OCI-LY7 (cell line): ENCODE measurements at regions not wholly inside any gene's neighbourhood (a gene's known extent, or its start where the extent isn't known, plus 50 kb on each side); places are given as distances from the start of the nearest gene placed in this dataset.

Experiments
- BruUV-seq: library from RNA; stranded (reverse); fragments of 400-500 nt; replicated peaks from 2 replicates; lab custom pipeline; 2021; lab: Mats Ljungman, UMichigan
- CTCF ChIA-PET: fragments of 300-600 bp; sonication (Branson Sonifier 250); formaldehyde crosslinking; loops from one replicate; lab custom pipeline; 2022; ENCODE audit warnings: antibody characterized with exemption; ENCODE audit not compliant: unreplicated experiment; lab: Charles Lee
- POLR2A ChIA-PET: fragments of 300-600 bp; sonication (Branson Sonifier 250); formaldehyde crosslinking; loops from one replicate; lab custom pipeline; 2022; ENCODE audit warnings: antibody characterized with exemption; lab: Charles Lee
- DNase-seq: peaks from one replicate; pipeline ENCODE4 v3.0.0-alpha.2; 2015; ENCODE audit warnings: low spot score
- H2AFZ ChIP-seq: fragments of 200-600 bp; sonication (generic), shearing (Covaris generic); 2 replicates; pipeline ENCODE4 v1.6.1; 2014; ENCODE audit warnings: mild to moderate bottlenecking, antibody characterized with exemption, low read length, moderate library complexity
- H3K27ac ChIP-seq: fragments of 200-600 bp; sonication (generic); 2 replicates; pipeline ENCODE4 v1.5.1; 2014; ENCODE audit warnings: mixed run types, low read depth, mild to moderate bottlenecking, moderate library complexity, low read length, inconsistent platforms; ENCODE audit not compliant: poor library complexity, severe bottlenecking
- H3K36me3 ChIP-seq: fragments of 200-600 bp; sonication (generic); 2 replicates; pipeline ENCODE4 v1.6.1; 2014; ENCODE audit warnings: mild to moderate bottlenecking, antibody characterized with exemption, low read length, moderate library complexity, mixed read lengths; ENCODE audit not compliant: insufficient read depth
- H3K4me1 ChIP-seq: fragments of 200-600 bp; sonication (generic); 2 replicates; pipeline ENCODE4 v1.5.1; 2014; ENCODE audit warnings: mild to moderate bottlenecking, low read length; ENCODE audit not compliant: insufficient read depth, poor library complexity, severe bottlenecking
- H3K4me2 ChIP-seq: fragments of 200-600 bp; sonication (generic); 2 replicates; pipeline ENCODE4 v1.6.1; 2014; ENCODE audit warnings: mild to moderate bottlenecking, low read length
- H3K4me3 ChIP-seq: fragments of 200-600 bp; sonication (generic); 2 replicates; pipeline ENCODE4 v1.5.1; 2014; ENCODE audit warnings: mild to moderate bottlenecking, low read depth, low read length; ENCODE audit not compliant: poor library complexity, severe bottlenecking
- H3K79me2 ChIP-seq: fragments of 200-600 bp; sonication (generic); 2 replicates; pipeline ENCODE4 v1.6.1; 2016; ENCODE audit warnings: low read depth, mild to moderate bottlenecking, low read length, moderate library complexity, mixed read lengths; ENCODE audit not compliant: insufficient read depth
- H3K9me2 ChIP-seq: fragments of 200-600 bp; sonication (generic); 2 replicates; pipeline ENCODE4 v1.6.1; 2016; ENCODE audit warnings: mild to moderate bottlenecking, low read length, mixed read lengths; ENCODE audit not compliant: insufficient read depth
- H3K9me3 ChIP-seq: fragments of 200-600 bp; sonication (generic); 2 replicates; pipeline ENCODE4 v1.6.1; 2014; ENCODE audit warnings: mild to moderate bottlenecking, mixed run types, low read length, mixed read lengths
- H4K20me1 ChIP-seq: fragments of 200-600 bp; sonication (generic); 2 replicates; pipeline ENCODE4 v1.6.1; 2014; ENCODE audit warnings: mild to moderate bottlenecking, antibody characterized with exemption, low read length, moderate library complexity, mixed read lengths; ENCODE audit not compliant: insufficient read depth
- EZH2phosphoT487 ChIP-seq: fragments of 200-600 bp; sonication (generic); IDR thresholded peaks from 2 replicates; pipeline ENCODE4 v1.6.1; 2018; ENCODE audit warnings: low read depth, borderline replicate concordance, mild to moderate bottlenecking, mixed run types, antibody characterized with exemption, low read length, moderate library complexity, mixed read lengths
- intact Hi-C: fragments of 100-400 bp; cut with micrococcal nuclease; formaldehyde crosslinking; loops from one replicate; pipeline ENCODE4 v1.10.0; 2022; ENCODE audit not compliant: unreplicated experiment
- TF ChIP-seq, protein P1 (sequence below): fragments of 200-600 bp; sonication (generic); conservative IDR thresholded peaks from 2 replicates; pipeline ENCODE4 v1.5.1; 2014; ENCODE audit warnings: mild to moderate bottlenecking, antibody characterized with exemption, low read length, moderate library complexity, mixed read lengths

DNA sequence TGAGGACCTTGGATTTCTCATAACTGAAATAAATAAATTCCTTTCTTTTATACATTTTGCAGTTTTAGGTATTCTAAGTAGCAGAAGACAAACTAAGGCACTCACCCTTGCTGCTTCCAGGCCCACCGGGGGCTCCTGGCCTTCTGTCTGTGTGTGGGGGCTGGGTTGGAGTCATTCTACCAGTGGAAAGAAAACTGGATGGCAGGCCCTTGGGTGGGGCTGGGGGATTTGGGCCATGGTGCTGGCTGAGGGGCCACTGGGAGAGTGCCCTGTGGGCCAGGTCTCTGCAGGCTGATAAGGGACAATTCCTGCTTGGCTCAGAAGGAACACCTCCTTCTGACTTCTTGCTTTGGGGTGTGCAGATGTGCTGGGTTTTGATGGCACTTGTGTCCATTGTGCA lies 54.0 kb upstream of the CSF3R start:
- no peak for DNase-seq
- POLR2A ChIA-PET: no interaction called here

DNA sequence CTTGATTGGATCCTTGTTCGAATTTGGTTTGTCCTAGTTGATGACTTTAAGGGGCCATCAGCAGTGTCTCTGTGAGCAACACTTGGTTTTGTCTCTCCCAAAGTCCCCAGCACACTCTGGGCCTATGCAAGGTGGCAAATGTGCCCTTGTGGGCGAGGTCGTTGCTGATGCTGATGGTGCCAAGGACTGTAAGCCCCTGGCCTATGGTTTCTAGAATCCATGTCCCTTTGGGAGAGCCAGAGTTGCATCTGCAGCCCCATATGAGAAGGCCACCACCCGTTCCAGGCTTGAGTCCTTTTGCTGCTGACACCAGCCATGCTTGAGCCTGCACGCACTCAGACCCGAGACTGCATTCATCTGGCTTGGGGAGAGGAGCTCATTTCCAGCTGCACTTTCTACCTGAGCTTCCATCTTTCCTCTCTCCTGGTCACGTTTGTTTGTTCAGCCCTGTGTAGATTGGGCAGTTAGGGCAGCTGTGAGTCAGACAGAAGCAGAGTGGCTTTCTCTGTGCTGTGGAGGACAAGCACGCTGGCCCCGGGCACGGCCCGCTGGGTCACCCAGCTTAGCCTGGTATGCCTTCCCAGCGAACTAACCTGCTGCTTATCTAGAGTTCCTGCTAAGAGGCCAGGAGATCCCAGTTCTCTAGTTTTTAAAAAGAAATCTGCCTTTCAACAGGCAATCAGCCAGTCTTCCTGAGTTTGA lies 52.1 kb upstream of the CSF3R start:
- BruUV-seq: no TSS peak
- no peaks in the 10 kb centered on the region for H4K20me1 ChIP-seq
- ChIA-PET CTCF (no interaction called here), POLR2A (no interaction called here)
- no peaks in the 10 kb centered on the region for H3K4me1 ChIP-seq
- TF ChIP-seq, protein P1, sequence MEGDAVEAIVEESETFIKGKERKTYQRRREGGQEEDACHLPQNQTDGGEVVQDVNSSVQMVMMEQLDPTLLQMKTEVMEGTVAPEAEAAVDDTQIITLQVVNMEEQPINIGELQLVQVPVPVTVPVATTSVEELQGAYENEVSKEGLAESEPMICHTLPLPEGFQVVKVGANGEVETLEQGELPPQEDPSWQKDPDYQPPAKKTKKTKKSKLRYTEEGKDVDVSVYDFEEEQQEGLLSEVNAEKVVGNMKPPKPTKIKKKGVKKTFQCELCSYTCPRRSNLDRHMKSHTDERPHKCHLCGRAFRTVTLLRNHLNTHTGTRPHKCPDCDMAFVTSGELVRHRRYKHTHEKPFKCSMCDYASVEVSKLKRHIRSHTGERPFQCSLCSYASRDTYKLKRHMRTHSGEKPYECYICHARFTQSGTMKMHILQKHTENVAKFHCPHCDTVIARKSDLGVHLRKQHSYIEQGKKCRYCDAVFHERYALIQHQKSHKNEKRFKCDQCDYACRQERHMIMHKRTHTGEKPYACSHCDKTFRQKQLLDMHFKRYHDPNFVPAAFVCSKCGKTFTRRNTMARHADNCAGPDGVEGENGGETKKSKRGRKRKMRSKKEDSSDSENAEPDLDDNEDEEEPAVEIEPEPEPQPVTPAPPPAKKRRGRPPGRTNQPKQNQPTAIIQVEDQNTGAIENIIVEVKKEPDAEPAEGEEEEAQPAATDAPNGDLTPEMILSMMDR: no peak
- no peak for TF ChIP-seq EZH2phosphoT487
- H3K27ac ChIP-seq: no peak overlapping the region
- no peak overlapping the region for H3K4me2 ChIP-seq
- H3K4me3 ChIP-seq: no peak overlapping the region
- no peak for DNase-seq
- no peaks in the 10 kb centered on the region for H3K9me2 ChIP-seq
- H3K36me3 ChIP-seq: no peaks in the 10 kb centered on the region
- H3K9me3 ChIP-seq: no peaks in the 10 kb centered on the region
- H3K79me2 ChIP-seq: no peaks in the 10 kb centered on the region
- intact Hi-C loops: no loop called here
- H2AFZ ChIP-seq: no peak overlapping the region

More for the DNA sequence above, 54.0 kb upstream of the CSF3R start:
- Histone ChIP-seq H4K20me1 (no peaks in the 10 kb centered on the region), H3K36me3 (no peaks in the 10 kb centered on the region), H3K9me3 (no peaks in the 10 kb centered on the region), H3K4me2 (no peak overlapping the region), H3K27ac (no peak overlapping the region), H3K4me3 (no peak overlapping the region), H3K4me1 (no peaks in the 10 kb centered on the region), H3K9me2 (no peaks in the 10 kb centered on the region), H2AFZ (no peak overlapping the region), H3K79me2 (no peaks in the 10 kb centered on the region)
- CTCF ChIA-PET: no interaction called here
- intact Hi-C loops: no loop called here
- BruUV-seq: no TSS peak
- no peak for TF ChIP-seq EZH2phosphoT487
- TF ChIP-seq, protein P1: no peak

DNA sequence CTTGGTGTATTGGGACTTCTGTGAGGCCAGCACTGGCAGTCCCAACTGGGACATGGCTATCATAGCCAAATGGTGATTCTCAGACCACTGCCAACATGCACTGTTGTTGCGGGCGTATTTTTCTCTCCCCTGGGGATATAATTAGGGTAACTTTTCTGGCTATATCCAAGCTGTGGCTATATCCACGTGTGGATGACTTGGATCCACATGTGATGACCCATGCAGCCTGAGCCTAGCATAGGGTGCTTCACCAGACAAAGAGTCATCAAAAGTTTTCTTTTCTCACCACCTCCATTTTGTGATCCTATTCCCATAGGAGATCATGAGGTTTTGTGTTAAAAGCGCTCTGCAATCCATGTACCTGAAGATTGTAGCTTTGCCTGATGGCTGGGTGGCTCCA lies 51.2 kb upstream of the CSF3R start:
- no peak overlapping the region for H3K4me2 ChIP-seq
- CTCF ChIA-PET: no interaction called here
- H3K9me3 ChIP-seq: no peaks in the 10 kb centered on the region
- H3K27ac ChIP-seq: no peak overlapping the region
- H3K36me3 ChIP-seq: no peaks in the 10 kb centered on the region
- no TSS peak for BruUV-seq
- H3K9me2 ChIP-seq: no peaks in the 10 kb centered on the region
- intact Hi-C loops: no loop called here
- no peak for DNase-seq
- no peaks in the 10 kb centered on the region for H4K20me1 ChIP-seq
- H2AFZ ChIP-seq: no peak overlapping the region
- H3K79me2 ChIP-seq: no peaks in the 10 kb centered on the region
- no peak overlapping the region for H3K4me3 ChIP-seq
- H3K4me1 ChIP-seq: no peaks in the 10 kb centered on the region
- TF ChIP-seq, protein P1: no peak
- no peak for TF ChIP-seq EZH2phosphoT487
- POLR2A ChIA-PET: no interaction called here
